SKM-1 (cell line): ENCODE measurements at regions not wholly inside any gene's neighbourhood (a gene's known extent, or its start where the extent isn't known, plus 50 kb on each side); places are given as distances from the start of the nearest gene placed in this dataset.
"Not testable (repeated sequence)": the region's sequence is repeated elsewhere in the genome, so short reads cannot be mapped to it uniquely, and the experiment has no call there.

Source experiments
- DNase-seq: peaks from one replicate; lab custom pipeline; 2025; ENCODE audit not compliant: unreplicated experiment; lab: John Stamatoyannopoulos, UW

DNA sequence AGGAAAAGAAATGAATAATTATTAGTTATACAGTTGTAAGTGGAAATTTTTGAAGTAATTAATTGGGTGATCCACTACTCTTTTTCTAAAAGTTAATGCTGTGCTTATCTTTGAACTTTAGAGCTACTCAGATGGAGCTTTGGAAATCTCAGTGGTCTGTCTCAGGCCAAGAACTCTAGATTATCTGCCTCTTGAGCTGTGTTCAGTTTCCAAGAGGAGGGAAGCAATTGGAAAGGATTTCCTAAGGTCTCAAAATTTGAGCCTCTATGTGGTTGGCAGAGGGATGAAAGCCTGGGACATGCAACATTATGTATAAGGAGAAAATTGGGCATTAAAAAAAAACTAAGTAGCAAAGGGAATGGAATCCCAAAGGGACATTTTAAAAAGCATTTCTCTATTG, 334.0 kb upstream of the PRICKLE1 start:
- DNase-seq = no peak

- DNase-seq = no peak
Measured at GRCh38 chr12:42923156-42923555, 333.6 kb upstream of the PRICKLE1 start.

DNA sequence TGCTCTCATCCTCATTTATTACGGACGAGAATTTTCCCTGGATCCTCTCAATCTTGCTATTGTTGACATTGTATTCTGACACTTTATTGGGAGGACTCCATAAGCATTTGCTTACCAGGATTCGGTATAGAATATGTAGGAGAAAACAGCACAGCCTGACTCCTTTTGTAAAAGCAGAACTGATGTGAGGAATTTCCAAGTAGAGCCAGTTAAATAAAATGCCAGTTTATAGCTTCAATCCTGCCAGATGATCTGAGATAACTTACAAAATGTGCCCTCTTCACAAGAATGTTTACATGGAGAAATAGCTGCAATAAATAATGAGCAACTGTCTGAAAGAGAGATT, 332.9 kb upstream of the PRICKLE1 start:
- DNase-seq = no peak

- DNase-seq = no peak
Measured at GRCh38 chr12:42921741-42922504, 332.4 kb upstream of the PRICKLE1 start.

DNA sequence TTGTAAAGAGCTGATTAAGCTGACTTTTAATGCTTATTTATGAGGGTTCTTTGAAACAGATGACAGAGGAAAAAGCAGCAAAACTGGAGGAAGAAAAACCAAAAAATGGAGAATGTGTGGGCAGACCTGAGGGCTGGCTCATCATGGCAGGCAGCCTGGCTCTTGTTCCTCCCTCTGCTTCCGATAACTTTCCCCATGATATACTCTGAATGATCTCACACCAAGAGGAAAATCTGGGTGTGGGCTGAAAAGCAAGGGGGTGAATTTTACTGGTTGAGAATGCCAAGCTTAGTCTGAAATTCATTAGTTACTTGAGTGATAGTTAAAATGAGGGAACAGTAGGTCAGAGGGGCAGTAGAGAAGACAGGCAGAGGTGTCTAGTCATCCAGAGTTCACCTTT, 330.1 kb upstream of the PRICKLE1 start:
- DNase-seq = no peak

- no peak for DNase-seq
Measured at GRCh38 chr12:42918443-42918842, 328.9 kb upstream of the PRICKLE1 start.

GRCh38 chr12:42916143-42916542, 326.6 kb upstream of the PRICKLE1 start:
- no peak for DNase-seq

DNA sequence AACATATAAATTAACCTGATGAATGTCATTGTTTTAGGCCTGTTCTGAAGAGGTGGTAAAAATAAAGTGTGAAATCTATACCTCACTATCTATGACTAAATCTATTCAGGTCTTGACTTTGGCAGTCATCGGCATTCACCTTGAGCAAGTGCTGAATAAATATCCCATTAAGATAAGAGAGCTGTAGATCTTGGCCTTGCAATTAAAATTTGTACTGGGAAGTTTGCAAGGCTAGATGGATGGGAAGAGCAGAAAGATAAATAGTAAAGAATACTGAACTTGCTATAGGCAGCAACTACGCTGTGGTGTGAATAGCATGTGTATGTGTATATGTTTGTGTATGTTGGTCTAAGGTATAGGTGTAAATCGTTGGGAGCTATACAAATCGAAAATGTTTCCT, 325.9 kb upstream of the PRICKLE1 start:
- DNase-seq = no peak

- DNase-seq = no peak
Measured at GRCh38 chr12:42912367-42912766, 322.8 kb upstream of the PRICKLE1 start.

GRCh38 chr12:42910656-42911055, 321.1 kb upstream of the PRICKLE1 start:
- DNase-seq = no peak

GRCh38 chr12:42908712-42909111, 319.2 kb upstream of the PRICKLE1 start:
- DNase-seq = no peak

- DNase-seq = not testable (repeated sequence)
Measured at GRCh38 chr12:42906801-42907200, 317.3 kb upstream of the PRICKLE1 start.

DNA sequence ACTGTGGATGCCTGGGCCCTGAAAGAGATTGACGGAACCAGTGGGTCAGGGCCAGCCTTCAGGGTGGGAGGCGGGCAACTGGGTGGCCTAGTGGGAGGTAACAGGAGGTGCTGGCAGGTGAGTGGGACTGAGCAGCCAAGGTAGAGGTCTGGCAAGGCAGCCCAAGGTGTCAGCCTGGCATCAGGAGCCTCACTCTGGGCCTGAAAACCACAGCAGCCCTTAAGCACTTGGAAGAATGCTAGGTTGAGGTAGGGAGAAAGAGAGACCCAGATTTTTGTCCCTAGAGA, 315.8 kb upstream of the PRICKLE1 start:
- DNase-seq = no peak

DNA sequence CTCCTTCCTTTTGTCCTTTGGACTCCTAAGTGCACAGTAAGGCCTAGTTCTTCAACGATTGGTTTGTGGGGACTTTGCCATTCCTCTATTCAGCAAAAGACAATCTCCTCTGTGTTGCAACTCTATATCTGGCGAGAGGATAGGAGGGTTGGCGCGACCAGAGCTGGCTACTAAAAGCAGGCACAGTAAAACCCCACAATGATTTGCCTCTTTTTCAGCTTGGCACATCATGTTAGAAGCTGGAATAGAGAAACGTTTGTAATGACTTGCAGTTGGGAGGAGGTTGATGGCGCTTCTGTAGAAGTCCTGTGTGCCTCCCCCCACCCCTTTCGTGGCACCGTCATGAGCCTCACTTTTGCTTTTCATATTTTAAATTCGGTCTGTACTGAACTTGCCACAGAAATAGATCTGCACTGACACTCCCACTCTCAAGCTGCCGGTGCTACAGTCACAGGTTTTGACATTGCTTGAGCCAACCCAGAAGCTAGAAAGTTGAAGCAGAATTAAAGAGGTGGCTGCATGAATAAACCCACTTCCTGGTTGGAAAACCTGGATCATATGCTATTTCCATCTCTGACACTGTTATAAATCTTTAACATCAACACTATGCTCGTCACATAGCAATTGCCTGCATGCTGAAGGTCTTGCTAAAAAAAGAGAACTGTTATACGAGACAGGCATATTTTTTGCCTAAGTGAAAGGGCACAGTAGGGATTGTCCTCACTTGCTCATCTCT, 315.3 kb upstream of the PRICKLE1 start:
- DNase-seq = no peak

- DNase-seq = no peak
Measured at GRCh38 chr12:42903736-42904135, 314.2 kb upstream of the PRICKLE1 start.

DNA sequence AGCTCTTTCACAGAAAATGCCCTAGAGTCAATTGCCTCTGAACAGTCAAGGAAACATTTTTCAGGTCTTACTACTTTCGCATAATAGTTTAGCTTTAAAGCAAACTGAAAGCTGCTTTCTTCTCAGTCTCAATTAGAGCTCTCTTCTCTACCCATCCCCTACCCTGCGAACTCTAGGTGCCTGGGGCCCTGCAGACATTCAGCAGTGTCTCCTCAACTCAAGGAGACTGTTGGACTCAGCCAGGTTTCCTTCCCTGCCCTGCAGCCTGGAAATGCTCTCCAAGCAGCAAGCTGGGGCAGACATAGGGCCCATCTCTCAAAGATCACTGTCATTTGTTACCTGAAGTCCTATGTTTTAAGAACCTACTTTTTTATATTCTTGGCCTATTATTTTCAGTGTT, 312.5 kb upstream of the PRICKLE1 start:
- no peak for DNase-seq

- DNase-seq = no peak
Measured at GRCh38 chr12:42893803-42894202, 304.3 kb upstream of the PRICKLE1 start.

- DNase-seq = no peak
Measured at GRCh38 chr12:42892702-42893551, 303.4 kb upstream of the PRICKLE1 start.

DNA sequence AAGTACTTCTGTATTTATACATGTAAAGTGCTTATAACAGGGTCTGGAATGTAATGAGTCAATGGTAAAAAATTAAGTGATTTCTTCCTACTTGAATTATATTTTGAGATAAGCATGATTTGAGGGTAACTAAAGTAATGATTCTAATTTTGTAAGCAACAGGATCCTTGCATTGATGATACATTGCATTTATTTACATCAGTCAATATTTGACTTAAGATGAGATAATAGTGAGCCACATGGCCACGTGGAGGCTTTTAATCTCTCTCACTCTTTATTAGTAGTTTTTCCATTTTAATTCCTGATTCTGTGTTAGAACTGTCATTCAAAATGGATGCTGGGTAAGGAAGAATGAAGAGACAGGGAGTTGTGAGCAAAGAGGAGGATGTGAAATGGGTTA, 298.1 kb upstream of the PRICKLE1 start:
- DNase-seq = no peak

DNA sequence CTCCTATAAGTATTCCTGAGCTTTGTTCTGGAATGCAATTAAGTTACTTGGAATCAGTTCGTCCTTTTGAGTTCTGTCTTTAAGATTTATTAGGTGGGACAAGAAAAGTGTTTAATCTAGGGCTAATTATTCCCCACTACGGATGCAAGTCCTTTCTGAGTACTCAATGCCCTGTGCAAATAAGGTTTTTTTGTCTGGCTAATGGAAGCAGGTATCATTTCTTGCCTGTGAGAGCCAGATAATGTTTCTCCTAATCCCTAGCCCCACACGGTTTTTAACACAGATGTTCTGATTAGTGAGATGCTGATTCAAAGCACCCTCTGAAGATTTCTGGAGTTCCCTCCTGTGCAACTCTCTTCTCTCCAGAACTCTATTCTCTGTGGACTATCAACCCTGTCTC, 296.6 kb upstream of the PRICKLE1 start:
- no peak for DNase-seq

- DNase-seq = no peak
Measured at GRCh38 chr12:42885677-42886076, 296.1 kb upstream of the PRICKLE1 start.

DNA sequence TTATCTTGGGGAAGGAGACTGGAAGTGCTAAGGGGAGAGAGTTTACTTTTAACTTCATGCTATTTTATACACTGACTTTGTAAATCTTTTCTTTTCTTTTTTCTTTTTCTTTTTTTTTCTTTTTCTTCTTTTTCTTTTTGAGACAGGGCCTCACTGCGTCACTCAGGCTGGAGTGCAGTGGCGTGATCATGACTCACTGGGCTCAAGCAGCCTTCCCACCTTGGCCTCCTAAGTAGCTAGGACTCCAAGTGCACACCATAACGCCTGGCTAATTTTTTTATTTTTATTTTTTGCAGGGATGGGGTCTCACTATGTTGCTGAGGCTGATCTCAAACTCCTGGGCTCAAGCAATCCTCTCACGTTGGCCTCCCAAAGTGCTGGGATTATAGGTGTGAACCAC, 294.6 kb upstream of the PRICKLE1 start:
- no peak for DNase-seq
